ENCODE measurements at regions not wholly inside any gene's neighbourhood (a gene's known extent, or its start where the extent isn't known, plus 50 kb on each side); places are given as distances from the start of the nearest gene placed in this dataset.

DNA sequence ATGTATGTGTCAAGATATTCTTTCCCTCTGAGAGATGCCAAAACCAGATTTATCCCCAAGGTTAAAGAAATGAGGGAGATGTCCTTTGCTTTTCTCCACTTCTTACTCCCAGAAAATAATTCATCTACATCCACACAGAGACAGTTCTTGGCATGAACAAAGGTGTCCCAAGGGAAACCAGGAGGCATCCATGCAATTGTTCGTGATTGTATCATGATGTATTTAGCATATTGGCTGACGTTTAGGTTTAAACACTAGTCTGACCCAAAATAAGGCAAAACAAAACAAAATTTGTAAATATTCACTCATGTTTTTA lies 223.9 kb downstream of the C7orf25 start:
- DNase-seq (ENCODE audit: low read depth, low spot score) = no peak
- in situ Hi-C loops (cut with HindIII; ENCODE audit: low pct_unique_long_range_greater_than_20kb, low sequenced_read_pairs) = no loop called here
- intact Hi-C loops (cut with micrococcal nuclease; ENCODE audit: unreplicated experiment) = no loop called here
- H3K4me1 ChIP-seq (ENCODE audit: control insufficient read depth, insufficient read depth, low read length) = no peaks in the 10 kb centered on the region
- no peak for TF ChIP-seq TCF7L2 (IDR thresholded peaks at IDR 0.05; ENCODE audit: low read depth, low read length)
- TF ChIP-seq SIN3A (IDR thresholded peaks at IDR 0.05; ENCODE audit: borderline replicate concordance, insufficient read depth, low read depth, low read length) = no peak
- TF ChIP-seq, protein P1, sequence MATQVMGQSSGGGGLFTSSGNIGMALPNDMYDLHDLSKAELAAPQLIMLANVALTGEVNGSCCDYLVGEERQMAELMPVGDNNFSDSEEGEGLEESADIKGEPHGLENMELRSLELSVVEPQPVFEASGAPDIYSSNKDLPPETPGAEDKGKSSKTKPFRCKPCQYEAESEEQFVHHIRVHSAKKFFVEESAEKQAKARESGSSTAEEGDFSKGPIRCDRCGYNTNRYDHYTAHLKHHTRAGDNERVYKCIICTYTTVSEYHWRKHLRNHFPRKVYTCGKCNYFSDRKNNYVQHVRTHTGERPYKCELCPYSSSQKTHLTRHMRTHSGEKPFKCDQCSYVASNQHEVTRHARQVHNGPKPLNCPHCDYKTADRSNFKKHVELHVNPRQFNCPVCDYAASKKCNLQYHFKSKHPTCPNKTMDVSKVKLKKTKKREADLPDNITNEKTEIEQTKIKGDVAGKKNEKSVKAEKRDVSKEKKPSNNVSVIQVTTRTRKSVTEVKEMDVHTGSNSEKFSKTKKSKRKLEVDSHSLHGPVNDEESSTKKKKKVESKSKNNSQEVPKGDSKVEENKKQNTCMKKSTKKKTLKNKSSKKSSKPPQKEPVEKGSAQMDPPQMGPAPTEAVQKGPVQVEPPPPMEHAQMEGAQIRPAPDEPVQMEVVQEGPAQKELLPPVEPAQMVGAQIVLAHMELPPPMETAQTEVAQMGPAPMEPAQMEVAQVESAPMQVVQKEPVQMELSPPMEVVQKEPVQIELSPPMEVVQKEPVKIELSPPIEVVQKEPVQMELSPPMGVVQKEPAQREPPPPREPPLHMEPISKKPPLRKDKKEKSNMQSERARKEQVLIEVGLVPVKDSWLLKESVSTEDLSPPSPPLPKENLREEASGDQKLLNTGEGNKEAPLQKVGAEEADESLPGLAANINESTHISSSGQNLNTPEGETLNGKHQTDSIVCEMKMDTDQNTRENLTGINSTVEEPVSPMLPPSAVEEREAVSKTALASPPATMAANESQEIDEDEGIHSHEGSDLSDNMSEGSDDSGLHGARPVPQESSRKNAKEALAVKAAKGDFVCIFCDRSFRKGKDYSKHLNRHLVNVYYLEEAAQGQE (IDR thresholded peaks at IDR 0.05; ENCODE audit: insufficient read depth in 1 of 2, low read depth in 2 of 2, low read length in 1 of 2) = no peak
- no peak for TF ChIP-seq POLR2AphosphoS5 (IDR thresholded peaks at IDR 0.05; ENCODE audit: low read depth, low read length)
- TF ChIP-seq, protein P2, sequence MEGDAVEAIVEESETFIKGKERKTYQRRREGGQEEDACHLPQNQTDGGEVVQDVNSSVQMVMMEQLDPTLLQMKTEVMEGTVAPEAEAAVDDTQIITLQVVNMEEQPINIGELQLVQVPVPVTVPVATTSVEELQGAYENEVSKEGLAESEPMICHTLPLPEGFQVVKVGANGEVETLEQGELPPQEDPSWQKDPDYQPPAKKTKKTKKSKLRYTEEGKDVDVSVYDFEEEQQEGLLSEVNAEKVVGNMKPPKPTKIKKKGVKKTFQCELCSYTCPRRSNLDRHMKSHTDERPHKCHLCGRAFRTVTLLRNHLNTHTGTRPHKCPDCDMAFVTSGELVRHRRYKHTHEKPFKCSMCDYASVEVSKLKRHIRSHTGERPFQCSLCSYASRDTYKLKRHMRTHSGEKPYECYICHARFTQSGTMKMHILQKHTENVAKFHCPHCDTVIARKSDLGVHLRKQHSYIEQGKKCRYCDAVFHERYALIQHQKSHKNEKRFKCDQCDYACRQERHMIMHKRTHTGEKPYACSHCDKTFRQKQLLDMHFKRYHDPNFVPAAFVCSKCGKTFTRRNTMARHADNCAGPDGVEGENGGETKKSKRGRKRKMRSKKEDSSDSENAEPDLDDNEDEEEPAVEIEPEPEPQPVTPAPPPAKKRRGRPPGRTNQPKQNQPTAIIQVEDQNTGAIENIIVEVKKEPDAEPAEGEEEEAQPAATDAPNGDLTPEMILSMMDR (IDR thresholded peaks at IDR 0.05) = no peak
- no peak for ATAC-seq
- H3K36me3 ChIP-seq (ENCODE audit: control insufficient read depth, insufficient read depth, low read length) = no peaks in the 10 kb centered on the region
- CTCF ChIA-PET = no interaction called here
- H3K27ac ChIP-seq (ENCODE audit: low read length) = no peak overlapping the region
- POLR2A ChIA-PET = no interaction called here
- no TSS peak for BruUV-seq (replicated peaks)
- no peaks in the 10 kb centered on the region for H3K27me3 ChIP-seq (ENCODE audit: control insufficient read depth, insufficient read depth, low read length)
- no peaks in the 10 kb centered on the region for H3K9me3 ChIP-seq (ENCODE audit: control insufficient read depth, insufficient read depth, low read depth, low read length)
- H3K4me3 ChIP-seq (ENCODE audit: low read depth in 2 of 2, low read length in 2 of 2) = no peak overlapping the region

DNA sequence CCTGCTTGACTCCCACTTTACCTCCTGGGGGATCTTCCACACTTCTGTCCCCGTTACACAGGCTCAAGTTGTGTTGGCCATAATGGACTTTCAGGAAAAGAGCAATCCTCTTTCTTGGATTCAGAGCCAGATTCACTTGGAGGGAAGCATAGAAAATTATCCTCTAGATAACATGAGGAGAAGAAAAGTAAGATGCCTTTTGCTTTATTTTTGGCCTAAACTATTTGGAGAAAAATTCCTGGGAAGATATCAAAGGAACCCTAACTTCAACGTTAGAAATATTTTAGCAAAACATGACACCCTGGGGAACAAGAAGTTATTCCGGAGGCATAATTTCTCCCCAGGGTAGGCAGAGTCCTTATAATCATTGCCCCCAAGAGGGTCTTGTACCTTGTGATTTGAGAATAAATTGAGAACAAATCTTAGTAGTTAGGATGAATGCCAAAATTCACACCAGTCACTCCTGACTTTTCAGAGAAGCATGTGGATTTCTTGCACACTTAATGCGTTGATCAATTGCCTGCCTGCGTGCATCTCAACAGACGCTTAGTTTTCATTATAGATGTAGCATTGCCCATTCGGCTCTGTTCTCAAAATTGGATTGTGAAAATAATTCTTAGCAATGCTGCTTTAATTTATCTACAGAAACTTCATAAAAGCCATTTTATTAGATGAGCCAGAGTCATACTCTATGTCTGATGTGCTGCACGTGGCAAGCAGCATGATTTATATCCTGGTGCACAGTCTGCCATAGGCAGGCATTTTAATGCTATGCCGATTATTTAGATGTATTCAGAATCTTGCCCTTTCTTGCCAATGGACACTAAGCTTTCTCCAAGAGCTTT lies 224.4 kb downstream of the C7orf25 start:
- Histone ChIP-seq H3K27ac (ENCODE audit: low read length) (no peak overlapping the region), H3K9me3 (ENCODE audit: control insufficient read depth, insufficient read depth, low read depth, low read length) (no peaks in the 10 kb centered on the region), H3K4me3 (ENCODE audit: low read depth in 2 of 2, low read length in 2 of 2) (no peak overlapping the region), H3K27me3 (ENCODE audit: control insufficient read depth, insufficient read depth, low read length) (no peaks in the 10 kb centered on the region), H3K4me1 (ENCODE audit: control insufficient read depth, insufficient read depth, low read length) (no peaks in the 10 kb centered on the region), H3K36me3 (ENCODE audit: control insufficient read depth, insufficient read depth, low read length) (no peaks in the 10 kb centered on the region)
- BruUV-seq (replicated peaks) = no TSS peak
- no peak for DNase-seq (ENCODE audit: low read depth, low spot score)
- TF ChIP-seq, protein P1 (IDR thresholded peaks at IDR 0.05; ENCODE audit: insufficient read depth in 1 of 2, low read depth in 2 of 2, low read length in 1 of 2) = no peak
- TF ChIP-seq POLR2AphosphoS5 (IDR thresholded peaks at IDR 0.05; ENCODE audit: low read depth, low read length) (no peak), SIN3A (IDR thresholded peaks at IDR 0.05; ENCODE audit: borderline replicate concordance, insufficient read depth, low read depth, low read length) (no peak), TCF7L2 (IDR thresholded peaks at IDR 0.05; ENCODE audit: low read depth, low read length) (no peak)
- TF ChIP-seq, protein P2 (IDR thresholded peaks at IDR 0.05) = no peak
- CTCF ChIA-PET = no interaction called here
- no peak for ATAC-seq
- in situ Hi-C loops (cut with HindIII; ENCODE audit: low pct_unique_long_range_greater_than_20kb, low sequenced_read_pairs) (no loop called here), intact Hi-C loops (cut with micrococcal nuclease; ENCODE audit: unreplicated experiment) (no loop called here)
- POLR2A ChIA-PET = no interaction called here
